Neural progenitor cell (in vitro differentiated cells): ENCODE measurements at regions not wholly inside any gene's neighbourhood (a gene's known extent, or its start where the extent isn't known, plus 50 kb on each side); places are given as distances from the start of the nearest gene placed in this dataset.

Experiments used
- EZH2phosphoT487 ChIP-seq: fragments of 200-600 bp; sonication (generic); IDR thresholded peaks from 2 replicates; pipeline ENCODE4 v1.6.1; 2017; ENCODE audit warnings: antibody characterized with exemption
- TF ChIP-seq, protein P1 (sequence below): fragments of 200-600 bp; sonication (generic); IDR thresholded peaks from 2 replicates; pipeline ENCODE4 v1.5.1; 2017; ENCODE audit warnings: antibody characterized with exemption, mild to moderate bottlenecking

DNA sequence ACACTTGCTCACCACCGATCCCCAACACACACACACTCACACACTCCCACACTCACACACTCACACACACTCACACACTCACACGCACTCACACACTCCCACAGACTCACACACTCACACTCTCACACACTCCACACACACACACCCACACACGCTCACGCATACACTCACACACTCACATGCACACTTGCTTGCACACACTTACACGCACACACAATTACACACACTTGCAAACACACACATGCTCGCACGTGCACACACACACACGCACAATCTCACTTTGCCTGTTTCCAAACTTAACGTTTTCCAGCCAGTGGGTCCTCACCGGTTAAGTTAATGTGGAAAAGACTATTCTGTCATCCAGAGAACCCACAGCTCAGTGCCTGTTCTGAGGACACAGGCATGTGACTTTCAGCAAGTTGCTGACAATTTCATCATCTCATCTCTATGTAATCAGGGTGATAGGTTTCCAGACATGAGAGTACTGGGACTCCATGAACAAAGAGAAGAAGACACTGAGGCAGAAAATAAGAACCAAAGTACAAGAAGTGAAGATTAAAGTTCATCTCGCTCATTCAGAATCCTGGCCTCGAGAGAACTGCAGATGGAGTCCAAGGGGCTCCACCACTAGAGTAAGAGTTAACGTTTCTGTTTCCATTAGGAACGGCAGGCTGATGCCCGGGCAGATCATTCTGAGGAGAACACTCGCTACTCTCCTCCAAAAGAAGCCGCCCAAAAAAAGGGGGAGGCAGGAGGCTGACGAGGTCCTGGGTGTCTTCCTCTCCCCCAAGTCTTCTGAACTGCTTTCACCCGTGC, 153.2 kb upstream of the FRG1 start:
- TF ChIP-seq, protein P1, sequence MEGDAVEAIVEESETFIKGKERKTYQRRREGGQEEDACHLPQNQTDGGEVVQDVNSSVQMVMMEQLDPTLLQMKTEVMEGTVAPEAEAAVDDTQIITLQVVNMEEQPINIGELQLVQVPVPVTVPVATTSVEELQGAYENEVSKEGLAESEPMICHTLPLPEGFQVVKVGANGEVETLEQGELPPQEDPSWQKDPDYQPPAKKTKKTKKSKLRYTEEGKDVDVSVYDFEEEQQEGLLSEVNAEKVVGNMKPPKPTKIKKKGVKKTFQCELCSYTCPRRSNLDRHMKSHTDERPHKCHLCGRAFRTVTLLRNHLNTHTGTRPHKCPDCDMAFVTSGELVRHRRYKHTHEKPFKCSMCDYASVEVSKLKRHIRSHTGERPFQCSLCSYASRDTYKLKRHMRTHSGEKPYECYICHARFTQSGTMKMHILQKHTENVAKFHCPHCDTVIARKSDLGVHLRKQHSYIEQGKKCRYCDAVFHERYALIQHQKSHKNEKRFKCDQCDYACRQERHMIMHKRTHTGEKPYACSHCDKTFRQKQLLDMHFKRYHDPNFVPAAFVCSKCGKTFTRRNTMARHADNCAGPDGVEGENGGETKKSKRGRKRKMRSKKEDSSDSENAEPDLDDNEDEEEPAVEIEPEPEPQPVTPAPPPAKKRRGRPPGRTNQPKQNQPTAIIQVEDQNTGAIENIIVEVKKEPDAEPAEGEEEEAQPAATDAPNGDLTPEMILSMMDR: no peak
- no peak for TF ChIP-seq EZH2phosphoT487
